Stomach (tissue), 4 donors: ENCODE measurements at regions not wholly inside any gene's neighbourhood (a gene's known extent, or its start where the extent isn't known, plus 50 kb on each side); places are given as distances from the start of the nearest gene placed in this dataset.

ENCODE experiments used
- CTCF ChIP-seq, 7 experiments: fragments of 450-650 bp in 4 of 7; fragments of 200-600 bp in 3 of 7; sonication (generic) in 3 of 7; IDR thresholded peaks; one replicate each; pipeline ENCODE4 v1.5.1; 2016 to 2019; ENCODE audit warnings: antibody characterized with exemption in 7 of 7, control low read depth in 2 of 7, mild to moderate bottlenecking in 1 of 7
- POLR2A ChIP-seq, 4 donors: fragments of 450-650 bp; IDR thresholded peaks; one replicate each; pipeline ENCODE4 v1.6.1; 2016; ENCODE audit warnings: antibody characterized with exemption in 4 of 4, control low read depth in 2 of 4, mild to moderate bottlenecking in 1 of 4, moderate library complexity in 1 of 4
- POLR2AphosphoS5 ChIP-seq, 3 donors: sonication (generic); formaldehyde crosslinking; IDR thresholded peaks; one replicate each; pipeline ENCODE4 v1.6.1; 2016; ENCODE audit warnings: antibody characterized with exemption in 3 of 3

- no peak for TF ChIP-seq CTCF (IDR thresholded peaks at IDR 0.05)
- no peak for TF ChIP-seq POLR2A (IDR thresholded peaks at IDR 0.05)
- TF ChIP-seq POLR2AphosphoS5 (IDR thresholded peaks at IDR 0.05), result no peak
Observed at GRCh38 chr2:77664491-77664890, 142.3 kb upstream of the LRRTM4 start.
